ENCODE measurements at regions not wholly inside any gene's neighbourhood (a gene's known extent, or its start where the extent isn't known, plus 50 kb on each side); places are given as distances from the start of the nearest gene placed in this dataset.

GRCh38 chr15:70475921-70476320 is 287.4 kb downstream of the UACA start:
- TF ChIP-seq CTCF (conservative IDR thresholded peaks at IDR 0.05) = no peak
- Mint-ChIP-seq H3K4me1 (ENCODE audit: unreplicated experiment) (peaks cover 8% of the 10 kb centered on the region), H3K4me3 (no peak overlapping the region), H3K9me3 (no peaks in the 10 kb centered on the region), H3K36me3 (no peaks in the 10 kb centered on the region), H3K27ac (no peak overlapping the region), H3K27me3 (peaks cover 25% of the 10 kb centered on the region)
- no peak for DNase-seq (ENCODE audit: extremely low spot score, unreplicated experiment)

DNA sequence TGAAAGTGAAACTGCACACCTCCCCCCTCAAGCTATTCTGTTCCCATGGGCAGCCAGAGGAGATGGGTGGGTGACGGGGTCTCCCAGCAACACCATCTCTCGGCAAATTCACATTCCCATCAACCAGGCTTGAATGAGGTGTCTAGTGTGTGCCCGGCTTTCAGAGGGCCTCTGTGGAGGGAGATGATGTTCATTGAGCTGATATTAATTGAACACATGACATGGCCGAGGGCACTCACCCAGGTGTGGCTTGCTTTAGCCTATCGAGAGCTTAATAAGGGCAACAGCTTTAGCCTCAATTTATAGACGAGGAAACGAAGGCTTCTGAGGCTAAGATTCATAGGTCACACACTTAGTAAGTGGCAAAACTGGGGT is 288.0 kb downstream of the UACA start:
- Mint-ChIP-seq H3K4me1 (ENCODE audit: unreplicated experiment) (peaks cover 8% of the 10 kb centered on the region), H3K9me3 (no peaks in the 10 kb centered on the region), H3K36me3 (no peaks in the 10 kb centered on the region), H3K4me3 (no peak overlapping the region), H3K27me3 (peaks cover 25% of the 10 kb centered on the region), H3K27ac (no peak overlapping the region)
- no peak for TF ChIP-seq CTCF (conservative IDR thresholded peaks at IDR 0.05)
- DNase-seq (ENCODE audit: extremely low spot score, unreplicated experiment) = no peak

DNA sequence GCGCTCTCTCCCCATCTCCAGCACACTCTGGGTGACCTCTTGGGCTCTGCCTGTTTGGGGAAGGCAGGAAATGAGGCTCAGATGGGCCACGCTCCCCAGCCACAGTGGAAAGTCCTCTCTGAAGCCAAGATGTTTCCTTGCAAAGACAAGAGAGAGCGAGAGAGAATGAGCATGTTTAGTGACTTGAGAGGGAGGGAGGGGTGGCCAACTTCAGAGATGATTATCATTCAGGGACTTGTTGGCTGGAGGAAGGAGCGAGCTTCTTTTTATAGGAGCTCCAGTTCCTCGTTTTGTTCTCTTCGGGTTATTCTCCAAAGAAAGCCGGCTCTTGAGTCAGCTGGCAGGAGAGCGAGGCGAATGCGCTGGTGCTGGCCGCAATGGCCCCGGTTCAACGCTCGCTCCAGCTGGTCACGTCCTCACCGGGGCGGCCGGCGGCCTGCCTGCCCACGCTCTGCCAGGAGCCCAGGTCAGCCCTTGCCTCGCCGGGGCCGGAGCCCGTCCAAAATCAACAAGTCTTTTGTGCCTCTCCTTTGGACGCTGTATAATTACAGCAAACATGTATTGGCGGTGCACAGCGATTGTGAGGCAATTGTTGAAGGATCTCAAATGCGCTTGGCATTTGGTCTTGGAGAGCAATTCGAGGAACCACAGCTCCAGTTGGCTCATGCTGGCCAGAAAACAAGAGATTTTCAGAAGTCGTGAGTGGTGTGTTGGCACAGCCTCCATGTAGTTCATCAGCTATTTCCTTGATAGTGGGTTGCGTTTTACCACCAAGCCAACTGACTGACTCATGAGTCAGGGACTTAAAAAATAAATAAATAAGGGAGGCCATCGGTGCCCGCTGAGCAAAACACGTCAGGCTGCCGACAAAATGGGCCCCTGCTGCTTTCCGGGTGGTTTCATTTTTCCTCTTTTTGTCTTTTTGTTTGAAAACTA is 288.6 kb downstream of the UACA start:
- H3K4me3 Mint-ChIP-seq = no peak overlapping the region
- no peak for DNase-seq (ENCODE audit: extremely low spot score, unreplicated experiment)
- H3K27me3 Mint-ChIP-seq = peaks cover 32% of the 10 kb centered on the region
- H3K36me3 Mint-ChIP-seq = no peaks in the 10 kb centered on the region
- no peaks in the 10 kb centered on the region for H3K9me3 Mint-ChIP-seq
- H3K27ac Mint-ChIP-seq = no peak overlapping the region
- TF ChIP-seq CTCF (conservative IDR thresholded peaks at IDR 0.05) = no peak
- peaks cover 8% of the 10 kb centered on the region for H3K4me1 Mint-ChIP-seq (ENCODE audit: unreplicated experiment)

DNA sequence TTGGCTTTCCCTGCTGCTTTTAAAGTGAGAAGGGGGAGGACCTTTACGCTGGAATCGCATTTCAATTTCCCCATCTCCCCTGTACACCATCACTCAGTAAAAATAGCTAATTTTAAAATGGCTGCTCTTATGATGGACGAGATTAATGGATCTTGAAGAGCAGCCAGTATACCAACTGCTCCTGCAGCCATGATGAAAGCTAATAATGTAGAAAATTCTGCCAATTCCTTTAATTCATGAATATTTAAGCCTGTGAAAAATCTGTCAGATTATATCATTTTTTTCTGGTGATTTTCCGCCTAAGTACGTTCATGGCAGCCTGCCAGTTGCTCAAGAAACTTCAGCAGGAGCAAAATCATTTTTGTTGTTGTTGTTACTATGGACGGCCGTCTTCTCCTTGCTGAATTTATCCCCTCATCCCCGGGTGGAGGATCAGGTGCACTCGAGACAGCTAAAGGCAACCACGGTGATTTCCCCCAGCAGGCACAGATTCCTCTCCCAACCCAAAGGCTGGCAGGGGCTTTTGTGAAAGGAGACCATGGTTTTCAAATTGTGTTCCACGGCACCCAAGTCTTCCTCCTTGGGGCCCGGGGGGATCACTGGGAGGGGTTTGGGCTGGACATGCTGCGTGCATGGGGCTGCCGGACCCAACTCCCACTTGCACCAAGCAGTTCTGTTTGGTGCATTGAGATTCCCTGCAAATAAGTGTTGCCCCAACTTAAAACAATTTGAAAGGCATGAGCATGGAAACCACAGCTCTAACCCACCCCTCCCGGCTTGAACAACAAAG is 289.6 kb downstream of the UACA start:
- H3K36me3 Mint-ChIP-seq = no peaks in the 10 kb centered on the region
- H3K4me1 Mint-ChIP-seq (ENCODE audit: unreplicated experiment) = peaks cover 8% of the 10 kb centered on the region
- TF ChIP-seq CTCF (conservative IDR thresholded peaks at IDR 0.05) = no peak
- no peak overlapping the region for H3K4me3 Mint-ChIP-seq
- no peak overlapping the region for H3K27ac Mint-ChIP-seq
- no peaks in the 10 kb centered on the region for H3K9me3 Mint-ChIP-seq
- DNase-seq (ENCODE audit: extremely low spot score, unreplicated experiment) = no peak
- peaks cover 39% of the 10 kb centered on the region for H3K27me3 Mint-ChIP-seq

DNA sequence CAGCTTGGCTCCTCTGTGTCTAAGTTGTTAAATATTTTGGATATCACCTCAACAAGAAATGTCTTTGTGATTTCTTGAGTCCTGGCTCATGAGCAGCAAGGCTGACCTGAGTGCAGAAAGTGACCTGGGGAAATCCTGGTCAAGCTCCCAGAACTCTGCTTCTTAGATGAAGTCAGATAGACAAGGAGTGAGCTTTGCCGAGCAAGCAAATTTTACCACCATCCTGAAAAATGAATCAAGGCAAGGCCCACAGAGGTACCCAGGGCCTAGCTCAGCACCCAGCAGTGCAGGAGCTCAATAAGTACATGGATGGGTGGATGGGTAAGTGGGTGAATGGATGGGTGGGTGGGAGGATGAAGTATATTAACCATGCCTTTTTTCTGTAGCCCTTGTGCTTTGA is 291.8 kb downstream of the UACA start:
- no peaks in the 10 kb centered on the region for H3K36me3 Mint-ChIP-seq
- peaks cover 51% of the 10 kb centered on the region for H3K27me3 Mint-ChIP-seq
- no peaks in the 10 kb centered on the region for H3K9me3 Mint-ChIP-seq
- peaks cover 8% of the 10 kb centered on the region for H3K4me1 Mint-ChIP-seq (ENCODE audit: unreplicated experiment)
- no peak for TF ChIP-seq CTCF (conservative IDR thresholded peaks at IDR 0.05)
- no peak overlapping the region for H3K4me3 Mint-ChIP-seq
- no peak overlapping the region for H3K27ac Mint-ChIP-seq
- no peak for DNase-seq (ENCODE audit: extremely low spot score, unreplicated experiment)
